K562 (cell line): ENCODE measurements at regions not wholly inside any gene's neighbourhood (a gene's known extent, or its start where the extent isn't known, plus 50 kb on each side); places are given as distances from the start of the nearest gene placed in this dataset.

Source experiments
- CREB3 ChIP-seq: fragments of 450-650 bp; conservative IDR thresholded peaks from 2 replicates; pipeline ENCODE4 v1.6.1; 2016; ENCODE audit warnings: missing genetic modification characterization, low read depth, mild to moderate bottlenecking, missing compliant biosample characterization, moderate library complexity
- GATA2 ChIP-seq: sonication (generic); formaldehyde crosslinking; IDR thresholded peaks from 2 replicates; pipeline ENCODE4 v1.4.0; 2020; ENCODE audit warnings: mild to moderate bottlenecking, missing genetic modification reagents
- HDAC2 ChIP-seq: fragments of 450-650 bp; IDR thresholded peaks from 2 replicates; pipeline ENCODE4 v1.6.1; 2016; ENCODE audit warnings: mild to moderate bottlenecking
- ZNF282 ChIP-seq: sonication (generic); formaldehyde crosslinking; IDR thresholded peaks from 2 replicates; pipeline ENCODE4 v1.8.1; 2023; ENCODE audit warnings: missing genetic modification reagents

GRCh38 chrX:13903405-13903804 lies 86.5 kb upstream of the GPM6B start:
- TF ChIP-seq ZNF282 (CRISPR knock-in tag): no peak
- TF ChIP-seq HDAC2: no peak
- TF ChIP-seq CREB3: no peak
- TF ChIP-seq GATA2 (CRISPR knock-in tag): no peak
